Neural cell (in vitro differentiated cells): ENCODE measurements at regions not wholly inside any gene's neighbourhood (a gene's known extent, or its start where the extent isn't known, plus 50 kb on each side); places are given as distances from the start of the nearest gene placed in this dataset.

Experiments used
- EP300 ChIP-seq: fragments of 450-650 bp; conservative IDR thresholded peaks from 2 replicates; pipeline ENCODE4 v1.6.1; 2014; ENCODE audit warnings: antibody characterized with exemption, mild to moderate bottlenecking, moderate library complexity; ENCODE audit not compliant: poor library complexity, severe bottlenecking
- EZH2 ChIP-seq: fragments of 200-600, 300-800 bp; shearing (Covaris generic), sonication (generic); IDR thresholded peaks from 2 replicates; pipeline ENCODE4 v1.6.1; 2014; ENCODE audit warnings: antibody characterized with exemption, low read length, borderline replicate concordance, mild to moderate bottlenecking; ENCODE audit not compliant: insufficient read depth, poor library complexity, severe bottlenecking
- POLR2AphosphoS5 ChIP-seq: IDR thresholded peaks from 2 replicates; pipeline ENCODE4 v1.6.1; 2012
- RAD21 ChIP-seq: fragments of 450-650 bp; conservative IDR thresholded peaks from 2 replicates; pipeline ENCODE4 v1.6.1; 2014; ENCODE audit warnings: antibody characterized with exemption, mild to moderate bottlenecking, moderate library complexity
- TAF1 ChIP-seq: IDR thresholded peaks from 2 replicates; pipeline ENCODE4 v1.6.1; 2012; ENCODE audit warnings: low read depth
- TF ChIP-seq, protein P1 (sequence below): fragments of 450-650 bp; IDR thresholded peaks from 2 replicates; pipeline ENCODE4 v1.5.1; 2014; ENCODE audit warnings: antibody characterized with exemption, mild to moderate bottlenecking, moderate library complexity; ENCODE audit not compliant: poor library complexity, severe bottlenecking

DNA sequence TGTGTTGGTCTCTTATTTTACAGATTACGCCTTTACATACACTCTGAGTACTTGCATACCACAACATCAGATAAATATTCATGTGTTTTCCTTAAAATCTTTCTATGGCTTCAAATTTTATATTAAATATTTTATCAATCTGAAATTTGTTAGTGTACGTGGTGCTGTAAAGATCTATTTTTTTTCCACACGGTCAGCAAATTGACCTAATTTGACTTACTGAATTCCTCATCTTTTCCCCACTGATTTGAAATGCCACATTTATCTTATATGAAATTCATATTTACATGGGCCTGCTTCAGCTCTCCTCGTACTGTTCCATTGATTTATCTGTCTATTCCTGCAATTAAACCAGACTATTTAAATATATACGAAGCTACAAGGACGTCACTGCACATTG, 433.8 kb upstream of the ZNF507 start:
- TF ChIP-seq, protein P1, sequence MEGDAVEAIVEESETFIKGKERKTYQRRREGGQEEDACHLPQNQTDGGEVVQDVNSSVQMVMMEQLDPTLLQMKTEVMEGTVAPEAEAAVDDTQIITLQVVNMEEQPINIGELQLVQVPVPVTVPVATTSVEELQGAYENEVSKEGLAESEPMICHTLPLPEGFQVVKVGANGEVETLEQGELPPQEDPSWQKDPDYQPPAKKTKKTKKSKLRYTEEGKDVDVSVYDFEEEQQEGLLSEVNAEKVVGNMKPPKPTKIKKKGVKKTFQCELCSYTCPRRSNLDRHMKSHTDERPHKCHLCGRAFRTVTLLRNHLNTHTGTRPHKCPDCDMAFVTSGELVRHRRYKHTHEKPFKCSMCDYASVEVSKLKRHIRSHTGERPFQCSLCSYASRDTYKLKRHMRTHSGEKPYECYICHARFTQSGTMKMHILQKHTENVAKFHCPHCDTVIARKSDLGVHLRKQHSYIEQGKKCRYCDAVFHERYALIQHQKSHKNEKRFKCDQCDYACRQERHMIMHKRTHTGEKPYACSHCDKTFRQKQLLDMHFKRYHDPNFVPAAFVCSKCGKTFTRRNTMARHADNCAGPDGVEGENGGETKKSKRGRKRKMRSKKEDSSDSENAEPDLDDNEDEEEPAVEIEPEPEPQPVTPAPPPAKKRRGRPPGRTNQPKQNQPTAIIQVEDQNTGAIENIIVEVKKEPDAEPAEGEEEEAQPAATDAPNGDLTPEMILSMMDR, result no peak
- no peak for TF ChIP-seq RAD21
- TF ChIP-seq TAF1, result no peak
- TF ChIP-seq POLR2AphosphoS5, result no peak
- TF ChIP-seq EZH2, result no peak
- TF ChIP-seq EP300, result no peak
